Stimulated activated CD8-positive, alpha-beta memory T cell treated with anti-CD3 and anti-CD28 coated beads, Interleukin-2, amount 100 ng/mL, for 48 hours (primary cell): ENCODE measurements at regions not wholly inside any gene's neighbourhood (a gene's known extent, or its start where the extent isn't known, plus 50 kb on each side); places are given as distances from the start of the nearest gene placed in this dataset.

Experiments used
- DNase-seq, 2 donors: peaks; one replicate each; pipeline ENCODE4 v3.0.0-alpha.2; 2020; ENCODE audit warnings: low read depth in 2 of 2

GRCh38 chr3:168157099-168157700, 61.5 kb upstream of the GOLIM4 start:
- DNase-seq: no peak

DNA sequence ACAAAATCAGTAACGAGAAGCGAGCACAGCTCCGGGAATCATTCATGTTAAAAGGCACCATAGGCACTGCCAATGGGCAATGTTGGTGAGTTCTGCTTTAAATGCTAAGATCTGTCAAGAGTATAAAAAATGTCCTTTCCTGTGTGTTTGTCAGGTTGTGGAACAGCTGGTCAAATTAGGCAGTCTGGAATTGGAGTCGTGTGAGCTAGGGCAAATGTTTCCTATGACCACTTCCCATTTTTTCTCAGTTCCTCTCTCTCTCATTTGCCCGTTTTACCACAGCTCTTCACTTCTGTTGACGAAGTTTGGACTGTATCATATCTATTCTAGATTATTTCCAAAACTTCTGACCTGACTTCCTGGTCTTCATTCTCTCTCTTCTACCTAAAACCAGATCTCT, 60.8 kb upstream of the GOLIM4 start:
- no peak for DNase-seq

- no peak for DNase-seq
Measured at GRCh38 chr3:168155303-168155702, 59.6 kb upstream of the GOLIM4 start.

DNA sequence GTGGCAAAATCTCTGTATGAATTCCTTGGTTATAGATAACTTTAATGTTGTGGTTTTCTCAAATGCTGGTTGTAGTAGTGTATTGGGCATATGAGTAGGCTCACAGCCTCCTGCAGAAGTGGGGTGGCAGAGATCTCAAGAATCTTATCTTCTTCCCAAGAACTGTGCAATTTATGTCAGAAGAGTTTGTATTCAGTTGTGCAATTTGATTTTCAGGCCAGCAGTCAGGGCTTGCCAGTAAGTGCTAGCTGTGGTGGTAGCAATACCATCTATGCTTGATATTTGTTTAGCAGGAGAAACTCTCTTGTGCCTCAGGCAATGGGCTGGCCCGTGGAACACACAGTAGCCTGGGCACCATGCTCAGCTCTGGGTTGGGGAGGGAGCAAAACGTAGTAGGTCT, 58.4 kb upstream of the GOLIM4 start:
- DNase-seq: no peak

DNA sequence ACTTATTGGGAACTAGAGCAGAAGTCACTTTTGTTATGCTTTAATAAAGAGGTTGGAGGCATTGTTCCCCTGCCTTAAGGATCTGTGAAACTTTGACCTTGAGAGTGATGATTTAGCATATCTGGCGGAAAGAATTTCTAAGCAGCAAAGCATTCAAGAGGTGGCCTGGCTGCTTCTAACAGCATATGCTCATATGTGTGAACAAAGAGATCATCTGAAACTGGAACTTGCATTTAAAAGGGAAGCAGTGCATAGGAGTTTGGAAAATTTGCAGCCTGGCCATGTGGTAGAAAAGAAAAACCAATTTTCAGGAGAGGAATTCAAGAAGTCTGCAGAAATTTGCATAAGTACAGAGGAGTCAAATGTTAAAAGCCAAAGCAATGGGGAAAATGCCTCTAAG, 56.4 kb upstream of the GOLIM4 start:
- no peak for DNase-seq
